GM06990 (cell line): ENCODE measurements at regions not wholly inside any gene's neighbourhood (a gene's known extent, or its start where the extent isn't known, plus 50 kb on each side); places are given as distances from the start of the nearest gene placed in this dataset.
"Not testable (repeated sequence)": the region's sequence is repeated elsewhere in the genome, so short reads cannot be mapped to it uniquely, and the experiment has no call there.

Experiments used
- DNase-seq: peaks from one replicate; pipeline ENCODE4 v3.0.0-alpha.2; 2011; ENCODE audit not compliant: insufficient read length; ENCODE audit errors: extremely low read depth
- H3K27me3 ChIP-seq: replicated peaks from 2 replicates; pipeline ENCODE4 v1.6.0; 2011; ENCODE audit warnings: low read length; ENCODE audit not compliant: control insufficient read depth, insufficient read depth
- H3K36me3 ChIP-seq: 2 replicates; pipeline ENCODE4 v1.5.1; 2011; ENCODE audit warnings: low read length; ENCODE audit not compliant: control insufficient read depth, insufficient read depth
- H3K4me3 ChIP-seq: replicated peaks from 2 replicates; pipeline ENCODE4 v1.5.1; 2011; ENCODE audit warnings: low read depth, mild to moderate bottlenecking, control low read depth, low read length
- TF ChIP-seq, protein P1 (sequence below): IDR thresholded peaks from 2 replicates; pipeline ENCODE4 v1.5.1; 2011; ENCODE audit warnings: low read length, control low read depth, mild to moderate bottlenecking, inconsistent platforms; ENCODE audit not compliant: insufficient read depth, poor library complexity, severe bottlenecking

DNA sequence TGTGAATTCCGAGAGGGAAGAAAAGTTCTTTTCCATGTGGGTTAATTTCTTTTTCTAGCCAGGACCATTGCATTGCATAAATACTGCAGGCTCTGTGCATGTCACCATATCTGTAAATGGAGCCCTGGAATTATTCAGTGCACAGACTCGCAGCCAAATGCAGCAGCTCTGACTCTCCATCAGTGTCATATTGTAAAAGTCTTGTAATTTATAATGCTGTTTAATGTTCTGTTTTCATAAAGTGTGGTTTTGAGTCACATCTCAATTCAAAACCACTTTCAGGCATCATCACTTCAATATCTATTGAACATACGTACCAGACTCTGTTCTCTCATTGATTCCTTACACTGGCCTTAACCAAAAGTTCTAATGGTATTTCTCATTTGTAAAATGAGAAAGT is 193.9 kb upstream of the RPL34 start:
- TF ChIP-seq, protein P1, sequence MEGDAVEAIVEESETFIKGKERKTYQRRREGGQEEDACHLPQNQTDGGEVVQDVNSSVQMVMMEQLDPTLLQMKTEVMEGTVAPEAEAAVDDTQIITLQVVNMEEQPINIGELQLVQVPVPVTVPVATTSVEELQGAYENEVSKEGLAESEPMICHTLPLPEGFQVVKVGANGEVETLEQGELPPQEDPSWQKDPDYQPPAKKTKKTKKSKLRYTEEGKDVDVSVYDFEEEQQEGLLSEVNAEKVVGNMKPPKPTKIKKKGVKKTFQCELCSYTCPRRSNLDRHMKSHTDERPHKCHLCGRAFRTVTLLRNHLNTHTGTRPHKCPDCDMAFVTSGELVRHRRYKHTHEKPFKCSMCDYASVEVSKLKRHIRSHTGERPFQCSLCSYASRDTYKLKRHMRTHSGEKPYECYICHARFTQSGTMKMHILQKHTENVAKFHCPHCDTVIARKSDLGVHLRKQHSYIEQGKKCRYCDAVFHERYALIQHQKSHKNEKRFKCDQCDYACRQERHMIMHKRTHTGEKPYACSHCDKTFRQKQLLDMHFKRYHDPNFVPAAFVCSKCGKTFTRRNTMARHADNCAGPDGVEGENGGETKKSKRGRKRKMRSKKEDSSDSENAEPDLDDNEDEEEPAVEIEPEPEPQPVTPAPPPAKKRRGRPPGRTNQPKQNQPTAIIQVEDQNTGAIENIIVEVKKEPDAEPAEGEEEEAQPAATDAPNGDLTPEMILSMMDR, result no peak
- Histone ChIP-seq H3K27me3 (no peaks in the 10 kb centered on the region), H3K4me3 (no peak overlapping the region), H3K36me3 (no peaks in the 10 kb centered on the region)
- no peak for DNase-seq

DNA sequence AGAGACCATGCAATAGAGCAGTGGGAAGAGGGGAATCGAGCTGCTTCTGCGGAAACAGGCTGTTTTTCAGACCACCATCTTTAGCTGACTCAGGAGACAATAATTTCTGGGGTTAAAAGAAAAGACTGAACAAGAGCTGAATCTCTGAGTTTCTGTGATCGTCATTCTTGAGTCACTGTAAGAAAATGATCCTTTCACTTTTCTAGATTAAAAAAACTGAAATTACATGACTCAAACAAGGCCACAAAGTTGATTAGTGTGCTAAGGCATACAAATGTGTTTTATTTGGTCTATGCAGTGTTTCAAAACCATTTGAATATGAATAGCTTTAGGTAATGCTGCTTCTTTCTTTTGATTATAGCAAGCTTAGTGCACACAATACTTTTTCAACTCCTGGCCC is 194.4 kb upstream of the RPL34 start:
- TF ChIP-seq, protein P1, result no peak

DNA sequence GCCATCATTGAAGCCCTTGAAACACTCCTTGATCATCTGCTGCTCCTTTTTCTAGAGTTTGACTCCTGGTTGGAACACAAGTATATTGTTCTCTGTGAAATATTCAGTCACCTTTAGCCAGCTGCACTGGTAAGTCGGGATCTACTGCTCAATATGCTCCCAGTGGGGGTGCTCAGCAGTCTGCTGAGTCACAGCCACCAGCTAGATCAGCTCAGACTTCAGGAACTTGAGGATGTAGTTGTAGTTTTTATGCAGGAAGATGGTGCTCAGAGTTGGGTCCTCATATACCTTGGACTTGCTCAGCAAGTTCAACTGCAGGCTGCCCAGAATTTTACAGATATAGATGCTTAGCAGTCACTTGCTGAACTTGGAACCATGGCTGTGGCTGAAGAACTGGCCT is 202.5 kb upstream of the RPL34 start:
- Histone ChIP-seq H3K36me3 (no peaks in the 10 kb centered on the region), H3K27me3 (no peaks in the 10 kb centered on the region), H3K4me3 (no peak overlapping the region)
- DNase-seq, result no peak
- TF ChIP-seq, protein P1, result no peak

More for the DNA sequence above, 194.4 kb upstream of the RPL34 start:
- no peaks in the 10 kb centered on the region for H3K36me3 ChIP-seq
- no peak overlapping the region for H3K4me3 ChIP-seq
- DNase-seq, result no peak
- H3K27me3 ChIP-seq, result no peaks in the 10 kb centered on the region

DNA sequence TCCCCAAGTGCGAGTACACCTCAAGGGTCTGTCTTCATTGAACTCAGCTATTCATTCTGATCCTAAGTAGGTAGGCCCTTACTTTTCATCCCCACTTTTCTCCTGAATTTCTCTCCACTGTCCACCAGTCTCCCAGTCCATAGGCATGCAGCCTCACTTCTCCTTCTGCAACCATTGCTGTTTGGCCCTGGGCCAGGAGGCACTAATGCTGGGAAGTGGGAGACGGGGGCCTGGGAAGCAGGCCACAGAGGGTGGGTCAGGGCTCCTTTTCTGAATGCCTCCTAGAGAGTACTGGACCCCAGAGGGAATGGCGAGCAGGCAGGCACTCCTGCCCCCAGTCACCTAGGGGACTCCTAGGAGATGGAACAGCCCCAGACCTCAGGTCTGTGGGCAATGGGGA is 203.5 kb upstream of the RPL34 start:
- TF ChIP-seq, protein P1, result no peak
- DNase-seq, result no peak
- no peak overlapping the region for H3K4me3 ChIP-seq
- H3K36me3 ChIP-seq, result no peaks in the 10 kb centered on the region
- H3K27me3 ChIP-seq, result no peaks in the 10 kb centered on the region

DNA sequence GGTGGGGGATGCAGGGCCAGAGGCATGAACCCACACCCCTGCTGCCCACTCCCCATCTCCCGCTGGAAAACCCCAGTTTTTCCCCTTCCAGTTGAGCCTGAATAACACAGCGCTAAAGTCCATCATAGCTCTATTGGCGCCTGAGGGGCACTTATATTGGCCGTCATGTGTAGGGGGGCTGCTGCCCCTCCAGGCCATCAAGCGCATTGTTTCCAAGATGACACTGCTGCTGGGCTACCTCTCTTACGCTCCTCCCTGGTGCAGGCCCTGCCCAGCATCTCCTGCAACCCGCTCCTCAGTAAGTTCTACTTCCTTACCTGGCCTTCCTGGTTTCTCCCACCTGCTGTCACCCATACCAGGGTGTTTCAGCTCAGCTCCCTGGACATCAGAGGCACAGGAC is 205.0 kb upstream of the RPL34 start:
- no peak for DNase-seq
- Histone ChIP-seq H3K4me3 (no peak overlapping the region), H3K36me3 (no peaks in the 10 kb centered on the region), H3K27me3 (no peaks in the 10 kb centered on the region)
- TF ChIP-seq, protein P1, result no peak

DNA sequence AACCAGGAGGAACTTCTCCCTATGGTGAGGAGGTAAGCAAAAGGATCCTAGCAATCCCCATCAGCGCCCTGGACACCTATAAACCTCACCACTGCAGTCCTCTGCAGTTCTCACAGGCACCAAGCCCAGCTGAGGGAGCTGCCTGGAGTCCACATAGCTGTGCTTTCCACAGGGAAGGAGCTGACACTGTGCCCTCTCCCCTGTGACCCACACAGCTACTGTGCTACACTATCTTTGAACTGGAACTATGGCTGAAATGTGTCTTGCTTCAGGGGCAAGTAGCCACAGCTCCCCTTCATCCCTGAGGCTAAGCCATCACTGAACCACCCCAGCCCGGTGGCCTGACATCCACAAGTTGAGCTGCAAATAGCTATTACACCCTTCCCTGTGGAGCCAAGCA is 208.5 kb upstream of the RPL34 start:
- no peak for DNase-seq

DNA sequence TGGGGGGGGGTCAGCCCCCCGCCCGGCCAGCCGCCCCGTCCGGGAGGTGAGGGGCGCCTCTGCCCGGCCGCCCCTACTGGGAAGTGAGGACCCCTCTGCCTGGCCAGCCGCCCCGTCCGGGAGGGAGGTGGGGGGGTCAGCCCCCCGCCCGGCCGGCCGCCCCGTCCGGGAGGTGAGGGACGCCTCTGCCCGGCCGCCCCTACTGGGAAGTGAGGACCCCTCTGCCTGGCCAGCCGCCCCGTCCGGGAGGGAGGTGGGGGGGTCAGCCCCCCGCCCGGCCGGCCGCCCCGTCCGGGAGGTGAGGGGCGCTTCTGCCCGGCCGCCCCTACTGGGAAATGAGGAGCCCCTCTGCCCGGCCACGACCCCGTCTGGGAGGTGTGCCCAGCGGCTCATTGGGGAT is 210.7 kb upstream of the RPL34 start:
- H3K27me3 ChIP-seq, DNase-seq, H3K36me3 ChIP-seq, H3K4me3 ChIP-seq: not testable (repeated sequence)

More for the DNA sequence above, 208.5 kb upstream of the RPL34 start:
- Histone ChIP-seq H3K4me3 (no peak overlapping the region), H3K36me3 (no peaks in the 10 kb centered on the region), H3K27me3 (no peaks in the 10 kb centered on the region)
- TF ChIP-seq, protein P1, result no peak
